ENCODE measurements at regions not wholly inside any gene's neighbourhood (a gene's known extent, or its start where the extent isn't known, plus 50 kb on each side); places are given as distances from the start of the nearest gene placed in this dataset.

GRCh38 chr2:83584672-83585071, 874.4 kb downstream of the SUCLG1 start:
- no peak overlapping the region for H3K4me3 ChIP-seq (ENCODE audit: low read depth, low read length)
- no peak for TF ChIP-seq CTCF (IDR thresholded peaks at IDR 0.05; ENCODE audit: low read depth, low read length)
- in situ Hi-C loops (cut with HindIII; ENCODE audit: low sequenced_read_pairs) = no loop called here
- DNase-seq (ENCODE audit: low read depth, low spot score) = peak; percentile 30

GRCh38 chr2:83582589-83582988, 876.5 kb downstream of the SUCLG1 start:
- in situ Hi-C loops (cut with HindIII; ENCODE audit: low sequenced_read_pairs) = no loop called here
- no peak for DNase-seq (ENCODE audit: low read depth, low spot score)
- H3K4me3 ChIP-seq (ENCODE audit: low read depth, low read length) = no peak overlapping the region
- no peak for TF ChIP-seq CTCF (IDR thresholded peaks at IDR 0.05; ENCODE audit: low read depth, low read length)

- DNase-seq (ENCODE audit: low read depth, low spot score) = no peak
- in situ Hi-C loops (cut with HindIII; ENCODE audit: low sequenced_read_pairs) = no loop called here
Observed at GRCh38 chr2:83579507-83579906, 879.6 kb downstream of the SUCLG1 start.

GRCh38 chr2:83578405-83578804, 880.7 kb downstream of the SUCLG1 start:
- in situ Hi-C loops (cut with HindIII; ENCODE audit: low sequenced_read_pairs) = no loop called here
- no peak overlapping the region for H3K4me3 ChIP-seq (ENCODE audit: low read depth, low read length)
- TF ChIP-seq CTCF (IDR thresholded peaks at IDR 0.05; ENCODE audit: low read depth, low read length) = no peak
- no peak for DNase-seq (ENCODE audit: low read depth, low spot score)

More at GRCh38 chr2:83579507-83579906, 879.6 kb downstream of the SUCLG1 start:
- H3K4me3 ChIP-seq (ENCODE audit: low read depth, low read length) = no peak overlapping the region
- TF ChIP-seq CTCF (IDR thresholded peaks at IDR 0.05; ENCODE audit: low read depth, low read length) = no peak

- in situ Hi-C loops (cut with HindIII; ENCODE audit: low sequenced_read_pairs) = no loop called here
- no peak overlapping the region for H3K4me3 ChIP-seq (ENCODE audit: low read depth, low read length)
- TF ChIP-seq CTCF (IDR thresholded peaks at IDR 0.05; ENCODE audit: low read depth, low read length) = no peak
- DNase-seq (ENCODE audit: low read depth, low spot score) = no peak
Observed at GRCh38 chr2:83574614-83575013, 884.5 kb downstream of the SUCLG1 start.

GRCh38 chr2:83573060-83573459, 886.0 kb downstream of the SUCLG1 start:
- TF ChIP-seq CTCF (IDR thresholded peaks at IDR 0.05; ENCODE audit: low read depth, low read length) = no peak
- no peak overlapping the region for H3K4me3 ChIP-seq (ENCODE audit: low read depth, low read length)
- DNase-seq (ENCODE audit: low read depth, low spot score) = no peak
- in situ Hi-C loops (cut with HindIII; ENCODE audit: low sequenced_read_pairs) = no loop called here

GRCh38 chr2:83572400-83572799, 886.7 kb downstream of the SUCLG1 start:
- TF ChIP-seq CTCF (IDR thresholded peaks at IDR 0.05; ENCODE audit: low read depth, low read length) = no peak

More at GRCh38 chr2:83572400-83572799, 886.7 kb downstream of the SUCLG1 start:
- no peak for DNase-seq (ENCODE audit: low read depth, low spot score)
- in situ Hi-C loops (cut with HindIII; ENCODE audit: low sequenced_read_pairs) = no loop called here
- H3K4me3 ChIP-seq (ENCODE audit: low read depth, low read length) = no peak overlapping the region

Data from astrocyte of the spinal cord (primary cell).